Hepatocyte (in vitro differentiated cells): ENCODE measurements at regions not wholly inside any gene's neighbourhood (a gene's known extent, or its start where the extent isn't known, plus 50 kb on each side); places are given as distances from the start of the nearest gene placed in this dataset.

Experiments used
- DNase-seq: peaks from one replicate; pipeline ENCODE4 v3.0.0-alpha.2; 2016; ENCODE audit warnings: low spot score
- H2AFZ ChIP-seq: fragments of 200-600 bp; sonication (generic); 2 replicates; pipeline ENCODE4 v1.6.0; 2016; ENCODE audit warnings: antibody characterized with exemption, mild to moderate bottlenecking
- H3K27ac ChIP-seq: fragments of 200-600 bp; sonication (generic); 2 replicates; pipeline ENCODE4 v1.5.1; 2016; ENCODE audit warnings: mild to moderate bottlenecking
- H3K27me3 ChIP-seq: fragments of 200-600 bp; sonication (generic); 2 replicates; pipeline ENCODE4 v1.6.1; 2016
- H3K36me3 ChIP-seq: fragments of 200-600 bp; sonication (generic); replicated peaks from 2 replicates; pipeline ENCODE4 v1.5.1; 2016; ENCODE audit warnings: low read depth; ENCODE audit not compliant: insufficient read depth
- H3K4me1 ChIP-seq: fragments of 200-600 bp; sonication (generic); 2 replicates; pipeline ENCODE4 v1.5.1; 2016; ENCODE audit warnings: mild to moderate bottlenecking, moderate library complexity; ENCODE audit not compliant: insufficient read depth
- H3K4me2 ChIP-seq: fragments of 200-600 bp; sonication (generic); 2 replicates; pipeline ENCODE4 v1.6.0; 2016
- H3K4me3 ChIP-seq: fragments of 200-600 bp; sonication (generic); 2 replicates; pipeline ENCODE4 v1.5.1; 2016; ENCODE audit warnings: mild to moderate bottlenecking
- H3K79me2 ChIP-seq: fragments of 200-600 bp; sonication (generic); 2 replicates; pipeline ENCODE4 v1.6.0; 2017; ENCODE audit warnings: mild to moderate bottlenecking
- H3K9me2 ChIP-seq: fragments of 200-600 bp; sonication (generic); replicated peaks from 2 replicates; pipeline ENCODE4 v1.6.0; 2017; ENCODE audit warnings: mild to moderate bottlenecking; ENCODE audit not compliant: insufficient read depth
- H3K9me3 ChIP-seq: fragments of 200-600 bp; sonication (generic); 2 replicates; pipeline ENCODE4 v1.5.1; 2016; ENCODE audit warnings: low read depth, mild to moderate bottlenecking
- H4K20me1 ChIP-seq: fragments of 200-600 bp; sonication (generic); 2 replicates; pipeline ENCODE4 v1.6.0; 2016; ENCODE audit warnings: mild to moderate bottlenecking; ENCODE audit not compliant: insufficient read depth, poor library complexity, severe bottlenecking
- EZH2 ChIP-seq: fragments of 200-600 bp; sonication (generic); IDR thresholded peaks from 2 replicates; pipeline ENCODE4 v1.6.1; 2016; ENCODE audit warnings: antibody characterized with exemption, mild to moderate bottlenecking, borderline replicate concordance
- EZH2phosphoT487 ChIP-seq: fragments of 200-600 bp; sonication (generic); IDR thresholded peaks from one replicate; pipeline ENCODE4 v1.6.1; 2018; ENCODE audit warnings: antibody characterized with exemption, mild to moderate bottlenecking, low read depth, moderate library complexity; ENCODE audit not compliant: unreplicated experiment, severe bottlenecking
- WGBS: methylation state at CpG from one replicate; pipeline ENCODE4 v1.1.6; 2016; ENCODE audit warnings: low lambda C conversion rate; ENCODE audit errors: missing lambda C conversion rate; 5-methylcytosine and 5-hydroxymethylcytosine counted together
- TF ChIP-seq, protein P1 (sequence below): fragments of 200-600 bp; sonication (generic); IDR thresholded peaks from 2 replicates; pipeline ENCODE4 v1.5.1; 2016; ENCODE audit warnings: antibody characterized with exemption, mild to moderate bottlenecking; ENCODE audit not compliant: poor library complexity

DNA sequence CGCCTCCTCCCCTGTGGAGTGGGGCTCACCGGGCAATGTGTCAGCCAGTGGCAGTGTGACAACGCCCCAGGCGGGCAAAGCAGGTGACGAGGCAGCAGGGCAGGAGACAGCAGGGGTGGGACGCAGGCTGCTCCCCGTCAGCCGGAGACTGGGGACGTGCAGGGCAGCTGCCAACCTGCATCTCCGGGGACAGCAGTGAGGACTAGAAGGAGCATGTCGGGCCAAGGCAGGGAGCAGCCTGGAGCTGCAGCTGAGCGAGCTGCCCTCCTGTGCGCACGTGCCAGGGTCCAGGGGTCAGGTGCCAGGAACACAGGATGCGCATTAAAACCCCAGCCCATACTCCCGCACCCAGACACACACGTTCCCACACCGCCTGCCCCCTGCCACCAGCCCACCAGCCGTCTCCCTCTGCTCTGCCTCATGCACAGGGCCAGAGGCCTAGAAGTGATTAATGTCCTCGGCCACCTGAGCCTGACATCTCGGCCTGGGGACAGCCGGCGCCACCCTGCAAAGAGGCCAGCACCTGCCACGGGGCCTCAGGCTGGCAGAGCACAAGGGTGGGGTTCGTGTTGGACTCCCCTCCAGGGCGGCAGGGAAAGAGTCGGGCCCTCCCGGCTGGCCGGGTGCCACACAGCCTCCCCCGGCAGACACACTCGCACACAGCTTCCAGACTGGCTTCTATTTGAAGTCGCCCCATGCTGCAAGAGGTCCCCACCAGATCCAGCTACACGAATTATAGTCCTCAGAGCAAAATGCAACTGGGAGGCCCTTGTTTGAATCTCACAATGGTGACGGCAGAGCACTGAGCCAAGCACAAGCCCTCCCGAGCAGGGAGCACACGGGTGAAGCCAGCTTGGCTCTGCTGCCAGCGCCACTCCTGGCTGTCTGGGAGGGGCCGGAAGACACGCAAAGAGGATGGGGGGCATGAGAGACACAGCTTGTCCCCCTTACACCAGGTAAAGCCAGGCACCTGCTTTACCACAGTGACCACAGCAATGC is 90.4 kb downstream of the RBFOX3 start:
- Histone ChIP-seq H4K20me1 (no peaks in the 10 kb centered on the region), H3K4me3 (no peak overlapping the region), H3K4me1 (no peaks in the 10 kb centered on the region), H3K9me2 (no peaks in the 10 kb centered on the region), H3K4me2 (no peak overlapping the region), H2AFZ (no peak overlapping the region), H3K27me3 (peaks cover 19% of the 10 kb centered on the region), H3K27ac (no peak overlapping the region), H3K79me2 (no peaks in the 10 kb centered on the region), H3K36me3 (no peaks in the 10 kb centered on the region), H3K9me3 (no peaks in the 10 kb centered on the region)
- WGBS = 86% methylated on average over 35 of the region's 39 CpGs
- no peak for DNase-seq
- TF ChIP-seq EZH2 (no peak), EZH2phosphoT487 (no peak)
- TF ChIP-seq, protein P1, sequence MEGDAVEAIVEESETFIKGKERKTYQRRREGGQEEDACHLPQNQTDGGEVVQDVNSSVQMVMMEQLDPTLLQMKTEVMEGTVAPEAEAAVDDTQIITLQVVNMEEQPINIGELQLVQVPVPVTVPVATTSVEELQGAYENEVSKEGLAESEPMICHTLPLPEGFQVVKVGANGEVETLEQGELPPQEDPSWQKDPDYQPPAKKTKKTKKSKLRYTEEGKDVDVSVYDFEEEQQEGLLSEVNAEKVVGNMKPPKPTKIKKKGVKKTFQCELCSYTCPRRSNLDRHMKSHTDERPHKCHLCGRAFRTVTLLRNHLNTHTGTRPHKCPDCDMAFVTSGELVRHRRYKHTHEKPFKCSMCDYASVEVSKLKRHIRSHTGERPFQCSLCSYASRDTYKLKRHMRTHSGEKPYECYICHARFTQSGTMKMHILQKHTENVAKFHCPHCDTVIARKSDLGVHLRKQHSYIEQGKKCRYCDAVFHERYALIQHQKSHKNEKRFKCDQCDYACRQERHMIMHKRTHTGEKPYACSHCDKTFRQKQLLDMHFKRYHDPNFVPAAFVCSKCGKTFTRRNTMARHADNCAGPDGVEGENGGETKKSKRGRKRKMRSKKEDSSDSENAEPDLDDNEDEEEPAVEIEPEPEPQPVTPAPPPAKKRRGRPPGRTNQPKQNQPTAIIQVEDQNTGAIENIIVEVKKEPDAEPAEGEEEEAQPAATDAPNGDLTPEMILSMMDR = no peak

DNA sequence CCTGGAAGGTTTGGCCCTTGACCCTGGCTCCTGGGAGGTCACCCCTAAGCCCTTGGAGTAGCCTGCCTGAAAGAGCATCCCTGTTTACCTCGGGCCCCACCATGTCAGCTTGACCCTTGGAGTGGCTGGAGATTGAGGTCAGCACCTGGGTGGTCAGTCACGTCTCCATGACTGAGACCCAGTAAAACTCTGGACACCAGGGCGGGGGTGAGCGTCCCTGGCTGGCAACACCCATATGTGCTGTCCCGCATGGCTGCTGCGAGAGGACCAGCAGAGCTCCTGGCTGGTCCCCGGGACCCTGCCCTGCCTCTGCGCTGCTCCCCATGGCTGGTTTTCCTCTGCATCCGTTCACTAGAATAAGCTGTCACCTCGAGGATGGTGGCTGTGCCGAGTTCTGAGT is 91.2 kb downstream of the RBFOX3 start:
- Histone ChIP-seq H2AFZ (no peak overlapping the region), H3K27me3 (peaks cover 15% of the 10 kb centered on the region), H3K36me3 (no peaks in the 10 kb centered on the region), H3K79me2 (no peaks in the 10 kb centered on the region), H3K9me2 (no peaks in the 10 kb centered on the region), H3K9me3 (no peaks in the 10 kb centered on the region), H4K20me1 (no peaks in the 10 kb centered on the region), H3K27ac (no peak overlapping the region), H3K4me1 (no peaks in the 10 kb centered on the region), H3K4me3 (no peak overlapping the region), H3K4me2 (no peak overlapping the region)
- 85% methylated on average over 11 of the region's 11 CpGs for WGBS
- TF ChIP-seq EZH2phosphoT487 (no peak), EZH2 (no peak)
- TF ChIP-seq, protein P1 = no peak
- no peak for DNase-seq

DNA sequence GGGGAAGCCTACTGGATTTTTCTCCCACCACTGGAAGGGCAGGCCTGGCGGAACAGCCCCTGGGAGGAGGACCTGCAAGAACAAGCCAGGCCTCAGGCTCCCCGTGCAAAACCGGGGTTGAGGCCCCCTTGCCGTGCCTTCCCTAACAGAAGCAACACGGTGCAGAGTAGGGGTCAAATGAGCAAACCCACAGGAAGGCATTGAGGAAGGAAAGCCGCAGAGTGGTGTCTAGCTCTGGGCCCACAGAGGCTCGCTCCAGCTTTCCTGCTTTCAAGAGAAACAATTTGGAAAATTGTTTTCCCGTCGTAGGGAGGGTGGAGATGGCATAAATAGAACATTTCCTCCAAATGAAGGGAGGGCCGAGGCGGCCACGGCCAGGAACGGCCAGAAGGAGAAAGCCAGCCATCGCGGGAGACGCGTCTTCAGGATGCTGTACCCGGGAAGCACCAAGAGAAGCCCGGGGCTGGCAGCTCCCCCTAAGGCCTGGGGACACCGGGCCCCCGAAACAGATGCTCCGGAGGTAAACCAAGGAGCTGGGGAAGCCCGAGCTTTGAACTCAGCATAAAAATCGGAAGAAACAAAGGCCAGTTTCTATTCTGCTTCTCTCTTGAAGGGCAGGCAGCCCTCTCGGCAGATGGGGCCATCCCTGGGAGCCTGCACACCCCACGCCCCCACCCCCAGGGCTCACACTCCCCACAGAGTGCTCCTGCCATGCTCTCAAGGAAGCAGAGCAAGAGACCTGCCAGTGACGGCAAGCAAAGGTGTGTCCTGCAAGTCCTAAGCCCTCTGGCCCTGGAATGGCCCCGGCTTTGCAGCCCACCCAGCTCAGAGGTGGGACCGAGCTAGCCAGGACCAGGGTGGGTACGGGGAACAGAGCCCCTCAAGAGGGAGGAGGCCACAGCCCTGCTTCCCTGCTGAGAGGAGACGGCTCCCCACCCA is 92.0 kb downstream of the RBFOX3 start:
- peaks cover 7% of the 10 kb centered on the region for H3K27me3 ChIP-seq
- H3K27ac ChIP-seq = no peak overlapping the region
- no peaks in the 10 kb centered on the region for H3K4me1 ChIP-seq
- H3K9me2 ChIP-seq = no peaks in the 10 kb centered on the region
- TF ChIP-seq EZH2 (no peak), EZH2phosphoT487 (no peak)
- TF ChIP-seq, protein P1 = no peak
- no peak overlapping the region for H3K4me3 ChIP-seq
- WGBS = 84% methylated on average over 29 of the region's 31 CpGs
- no peak overlapping the region for H2AFZ ChIP-seq
- H3K9me3 ChIP-seq = no peaks in the 10 kb centered on the region
- no peaks in the 10 kb centered on the region for H4K20me1 ChIP-seq
- H3K79me2 ChIP-seq = no peaks in the 10 kb centered on the region
- no peak for DNase-seq
- H3K4me2 ChIP-seq = no peak overlapping the region
- H3K36me3 ChIP-seq = no peaks in the 10 kb centered on the region
